DND-41 (cell line): ENCODE measurements at regions not wholly inside any gene's neighbourhood (a gene's known extent, or its start where the extent isn't known, plus 50 kb on each side); places are given as distances from the start of the nearest gene placed in this dataset.

Experiments
- ATAC-seq: fragments of 200-7000 bp; cut with Tn5 transposase; 3 replicates; pipeline ENCODE4 v1.9.1; 2021; ENCODE audit warnings: low read depth; ENCODE audit not compliant: insufficient read depth
- DNase-seq: peaks from one replicate; pipeline ENCODE4 v3.0.0-alpha.2; 2020
- H2AFZ ChIP-seq: 2 replicates; pipeline ENCODE4 v1.6.0; 2012; ENCODE audit warnings: low read depth, low read length
- H3K27ac ChIP-seq: 2 replicates; pipeline ENCODE4 v1.5.1; 2012; ENCODE audit warnings: low read length, inconsistent platforms
- H3K27me3 ChIP-seq: fragments of 200-600 bp; sonication (generic); 2 replicates; pipeline ENCODE4 v1.6.0; 2012; ENCODE audit warnings: low read length, mild to moderate bottlenecking, inconsistent platforms; ENCODE audit not compliant: insufficient read depth, poor library complexity
- H3K36me3 ChIP-seq: 2 replicates; pipeline ENCODE4 v1.5.1; 2012; ENCODE audit warnings: low read length, inconsistent platforms; ENCODE audit not compliant: insufficient read depth
- H3K4me1 ChIP-seq: 2 replicates; pipeline ENCODE4 v1.5.1; 2012; ENCODE audit warnings: mild to moderate bottlenecking, low read length; ENCODE audit not compliant: insufficient read depth
- H3K4me2 ChIP-seq: 2 replicates; pipeline ENCODE4 v1.6.0; 2012; ENCODE audit warnings: mild to moderate bottlenecking, moderate library complexity, low read length, inconsistent platforms; ENCODE audit not compliant: insufficient read depth
- H3K4me3 ChIP-seq, 2 experiments: fragments of 200-600 bp in 1 of 2; shearing (Covaris generic) in 1 of 2; 2 replicates each; pipeline ENCODE4 v1.5.1; 2012 to 2016; ENCODE audit warnings: inconsistent platforms in 2 of 2, low read length in 2 of 2, mild to moderate bottlenecking in 2 of 2, low read depth in 1 of 2, moderate library complexity in 1 of 2
- H3K79me2 ChIP-seq: 2 replicates; pipeline ENCODE4 v1.6.0; 2012; ENCODE audit warnings: low read length, inconsistent platforms; ENCODE audit not compliant: insufficient read depth
- H3K9ac ChIP-seq: 2 replicates; pipeline ENCODE4 v1.6.0; 2012; ENCODE audit warnings: low read depth, mild to moderate bottlenecking, inconsistent platforms, low read length, moderate library complexity
- H3K9me3 ChIP-seq: 2 replicates; pipeline ENCODE4 v1.5.1; 2012; ENCODE audit warnings: low read length, moderate library complexity, mild to moderate bottlenecking, inconsistent platforms; ENCODE audit not compliant: insufficient read depth, severe bottlenecking
- H4K20me1 ChIP-seq: 2 replicates; pipeline ENCODE4 v1.6.0; 2012; ENCODE audit warnings: low read length; ENCODE audit not compliant: insufficient read depth
- EZH2 ChIP-seq: IDR thresholded peaks from 3 replicates; pipeline ENCODE4 v1.6.1; 2012; ENCODE audit warnings: borderline replicate concordance, low read depth, mild to moderate bottlenecking, moderate library complexity, low read length, inconsistent platforms; ENCODE audit not compliant: severe bottlenecking
- TF ChIP-seq, protein P1 (sequence below): IDR thresholded peaks from 2 replicates; pipeline ENCODE4 v1.5.1; 2012; ENCODE audit warnings: borderline replicate concordance, low read length, moderate library complexity, mild to moderate bottlenecking; ENCODE audit not compliant: poor library complexity, severe bottlenecking; ENCODE audit errors: extremely low read depth

DNA sequence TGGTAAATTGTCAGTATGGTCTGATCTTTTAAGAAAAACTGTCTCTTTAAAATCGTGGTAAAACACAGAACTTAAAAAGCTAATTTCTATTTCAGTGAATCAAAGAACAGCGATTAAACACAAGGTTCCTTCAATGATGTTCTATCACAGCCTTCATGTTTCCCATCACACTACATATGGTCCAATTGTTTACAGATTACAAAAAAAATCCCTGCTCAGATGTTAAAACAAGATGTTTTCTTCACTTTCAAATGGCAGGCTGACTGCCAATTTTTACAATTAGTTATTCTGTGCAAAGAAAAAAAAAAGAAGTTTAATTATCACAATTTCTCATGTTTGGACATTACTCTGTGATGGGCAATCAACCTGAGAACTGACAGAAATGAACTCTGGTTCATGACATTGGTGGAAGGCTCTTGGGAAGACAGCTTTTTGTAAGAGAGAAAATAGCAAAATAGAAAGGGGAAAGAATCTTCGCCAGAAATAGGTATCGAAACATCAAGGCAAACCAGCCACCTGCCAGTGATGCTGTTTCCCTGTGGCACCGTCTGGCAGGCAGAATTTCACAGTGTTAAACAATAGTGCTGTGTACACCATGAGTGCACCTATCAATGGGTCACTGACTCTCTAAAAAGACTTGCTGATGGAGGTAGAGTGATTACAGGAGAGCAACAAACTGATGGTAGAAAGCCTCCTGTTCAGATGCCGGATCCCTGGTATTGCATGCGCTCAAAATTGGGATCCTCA lies 1020.0 kb upstream of the ARRDC3 start:
- no peak for TF ChIP-seq EZH2
- TF ChIP-seq, protein P1, sequence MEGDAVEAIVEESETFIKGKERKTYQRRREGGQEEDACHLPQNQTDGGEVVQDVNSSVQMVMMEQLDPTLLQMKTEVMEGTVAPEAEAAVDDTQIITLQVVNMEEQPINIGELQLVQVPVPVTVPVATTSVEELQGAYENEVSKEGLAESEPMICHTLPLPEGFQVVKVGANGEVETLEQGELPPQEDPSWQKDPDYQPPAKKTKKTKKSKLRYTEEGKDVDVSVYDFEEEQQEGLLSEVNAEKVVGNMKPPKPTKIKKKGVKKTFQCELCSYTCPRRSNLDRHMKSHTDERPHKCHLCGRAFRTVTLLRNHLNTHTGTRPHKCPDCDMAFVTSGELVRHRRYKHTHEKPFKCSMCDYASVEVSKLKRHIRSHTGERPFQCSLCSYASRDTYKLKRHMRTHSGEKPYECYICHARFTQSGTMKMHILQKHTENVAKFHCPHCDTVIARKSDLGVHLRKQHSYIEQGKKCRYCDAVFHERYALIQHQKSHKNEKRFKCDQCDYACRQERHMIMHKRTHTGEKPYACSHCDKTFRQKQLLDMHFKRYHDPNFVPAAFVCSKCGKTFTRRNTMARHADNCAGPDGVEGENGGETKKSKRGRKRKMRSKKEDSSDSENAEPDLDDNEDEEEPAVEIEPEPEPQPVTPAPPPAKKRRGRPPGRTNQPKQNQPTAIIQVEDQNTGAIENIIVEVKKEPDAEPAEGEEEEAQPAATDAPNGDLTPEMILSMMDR = no peak
- DNase-seq (no peak), ATAC-seq (no peak)
- H4K20me1 ChIP-seq = no peaks in the 10 kb centered on the region
- no peak overlapping the region for H3K4me2 ChIP-seq
- no peaks in the 10 kb centered on the region for H3K9me3 ChIP-seq
- no peak overlapping the region for H2AFZ ChIP-seq
- no peaks in the 10 kb centered on the region for H3K4me1 ChIP-seq
- H3K9ac ChIP-seq = no peak overlapping the region
- H3K27me3 ChIP-seq = no peaks in the 10 kb centered on the region
- no peak overlapping the region for H3K27ac ChIP-seq
- no peaks in the 10 kb centered on the region for H3K36me3 ChIP-seq
- H3K4me3 ChIP-seq = no peak overlapping the region
- H3K79me2 ChIP-seq = no peaks in the 10 kb centered on the region

DNA sequence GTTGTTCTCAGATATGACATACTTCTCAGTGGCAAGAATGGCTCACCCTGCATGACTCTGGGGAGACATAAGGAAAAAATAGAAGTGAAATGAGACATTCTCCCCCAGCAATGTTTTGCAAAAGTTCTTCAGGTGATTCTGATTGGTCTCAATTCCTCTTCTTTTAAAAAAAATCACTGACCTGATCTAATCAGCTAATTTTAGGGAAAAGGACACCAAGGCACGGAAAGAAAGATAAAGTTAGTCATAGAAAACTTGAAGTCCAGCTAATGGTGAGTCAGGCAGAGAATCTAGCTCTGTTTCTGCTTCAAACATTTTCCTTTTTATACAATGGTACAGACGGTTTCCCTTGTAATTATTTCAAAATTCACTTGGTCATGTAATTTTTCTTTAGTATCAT lies 1018.9 kb upstream of the ARRDC3 start:
- Histone ChIP-seq H3K4me1 (no peaks in the 10 kb centered on the region), H2AFZ (no peak overlapping the region), H3K9ac (no peak overlapping the region), H4K20me1 (no peaks in the 10 kb centered on the region), H3K79me2 (no peaks in the 10 kb centered on the region), H3K27ac (no peak overlapping the region), H3K4me2 (no peak overlapping the region), H3K36me3 (no peaks in the 10 kb centered on the region), H3K9me3 (no peaks in the 10 kb centered on the region), H3K27me3 (no peaks in the 10 kb centered on the region), H3K4me3 (no peak overlapping the region)
- TF ChIP-seq, protein P1 = no peak
- TF ChIP-seq EZH2 = no peak
- ATAC-seq = no peak
- no peak for DNase-seq

DNA sequence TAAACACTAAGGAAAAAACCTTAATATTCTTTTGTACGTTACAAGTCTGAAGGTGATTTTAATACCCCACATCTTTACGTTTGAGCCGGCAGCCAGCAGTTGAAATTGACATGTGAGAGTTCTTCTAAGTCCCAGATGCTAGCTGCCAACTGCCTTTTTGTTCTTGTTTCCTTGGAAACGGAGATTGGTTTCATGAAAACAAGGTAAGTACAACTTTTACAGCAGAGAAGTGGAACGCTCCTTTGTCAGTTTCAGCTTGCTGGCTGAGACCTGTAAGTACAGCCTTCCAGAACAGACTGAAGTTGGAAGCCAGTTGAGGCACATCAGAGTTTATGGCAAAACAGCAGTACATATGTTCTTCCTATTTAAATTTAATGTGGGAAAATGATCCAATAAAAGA lies 1018.4 kb upstream of the ARRDC3 start:
- no peak for TF ChIP-seq EZH2
- TF ChIP-seq, protein P1 = no peak
- Histone ChIP-seq H3K4me1 (no peaks in the 10 kb centered on the region), H4K20me1 (no peaks in the 10 kb centered on the region), H3K4me2 (no peak overlapping the region), H3K9ac (no peak overlapping the region), H3K4me3 (no peak overlapping the region), H3K27me3 (no peaks in the 10 kb centered on the region), H3K9me3 (no peaks in the 10 kb centered on the region), H2AFZ (no peak overlapping the region), H3K27ac (no peak overlapping the region), H3K79me2 (no peaks in the 10 kb centered on the region), H3K36me3 (no peaks in the 10 kb centered on the region)
- ATAC-seq (no peak), DNase-seq (no peak)
